Left lung (tissue), 4 donors: ENCODE measurements at regions not wholly inside any gene's neighbourhood (a gene's known extent, or its start where the extent isn't known, plus 50 kb on each side); places are given as distances from the start of the nearest gene placed in this dataset.

Experiments used
- ATAC-seq: fragments of 200-7000 bp; cut with Tn5 transposase; one replicate; pipeline ENCODE4 v1.9.1; 2020; ENCODE audit warnings: moderate library complexity
- DNase-seq, 4 donors: peaks; one replicate each; pipeline ENCODE4 v3.0.0-alpha.2; 2013 to 2020
- H3K27ac ChIP-seq, 2 donors: fragments of 200-600 bp; sonication (generic) in 1 of 2; one replicate each; pipeline versions ENCODE4 v1.5.0 to v1.8.0; 2020 to 2021
- H3K27me3 ChIP-seq, 2 donors: fragments of 200-600 bp; sonication (generic) in 1 of 2; one replicate each; pipeline versions ENCODE4 v1.5.0 to v1.8.0; 2020 to 2021
- H3K36me3 ChIP-seq, 2 donors: fragments of 200-600 bp; sonication (generic) in 1 of 2; one replicate each; pipeline versions ENCODE4 v1.5.0 to v1.8.0; 2020 to 2021
- H3K4me1 ChIP-seq, 2 donors: fragments of 200-600 bp; one replicate each; pipeline ENCODE4 v1.8.0; 2021
- H3K4me3 ChIP-seq, 2 donors: fragments of 200-600 bp; sonication (generic) in 1 of 2; one replicate each; pipeline versions ENCODE4 v1.5.0 to v1.8.0; 2020 to 2021; ENCODE audit warnings: mild to moderate bottlenecking in 1 of 2
- H3K9me3 ChIP-seq, 2 donors: fragments of 200-600 bp; sonication (generic) in 1 of 2; one replicate each; pipeline versions ENCODE4 v1.5.0 to v1.8.0; 2020 to 2021
- intact Hi-C, 2 donors: fragments of 100-400 bp; cut with DNase I; formaldehyde crosslinking; loops; one replicate each; pipeline versions ENCODE4 v1.11.2 to v1.14.2; 2022
- TF ChIP-seq, protein P1 (sequence below), 2 donors: fragments of 200-600 bp; sonication (generic) in 1 of 2; IDR thresholded peaks; one replicate each; pipeline versions ENCODE4 v1.5.0 to v1.8.0; 2021; ENCODE audit warnings: antibody characterized with exemption in 2 of 2
- donor health status: DM: no; HTN: yes; CAD: no.
- donor health status: DM: no; HTN: no; CAD: no.

GRCh38 chr6:74671558-74672025, 534.3 kb downstream of the COL12A1 start:
- TF ChIP-seq, protein P1, sequence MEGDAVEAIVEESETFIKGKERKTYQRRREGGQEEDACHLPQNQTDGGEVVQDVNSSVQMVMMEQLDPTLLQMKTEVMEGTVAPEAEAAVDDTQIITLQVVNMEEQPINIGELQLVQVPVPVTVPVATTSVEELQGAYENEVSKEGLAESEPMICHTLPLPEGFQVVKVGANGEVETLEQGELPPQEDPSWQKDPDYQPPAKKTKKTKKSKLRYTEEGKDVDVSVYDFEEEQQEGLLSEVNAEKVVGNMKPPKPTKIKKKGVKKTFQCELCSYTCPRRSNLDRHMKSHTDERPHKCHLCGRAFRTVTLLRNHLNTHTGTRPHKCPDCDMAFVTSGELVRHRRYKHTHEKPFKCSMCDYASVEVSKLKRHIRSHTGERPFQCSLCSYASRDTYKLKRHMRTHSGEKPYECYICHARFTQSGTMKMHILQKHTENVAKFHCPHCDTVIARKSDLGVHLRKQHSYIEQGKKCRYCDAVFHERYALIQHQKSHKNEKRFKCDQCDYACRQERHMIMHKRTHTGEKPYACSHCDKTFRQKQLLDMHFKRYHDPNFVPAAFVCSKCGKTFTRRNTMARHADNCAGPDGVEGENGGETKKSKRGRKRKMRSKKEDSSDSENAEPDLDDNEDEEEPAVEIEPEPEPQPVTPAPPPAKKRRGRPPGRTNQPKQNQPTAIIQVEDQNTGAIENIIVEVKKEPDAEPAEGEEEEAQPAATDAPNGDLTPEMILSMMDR (IDR thresholded peaks at IDR 0.05), result no peak
- H3K4me3 ChIP-seq, result no peak overlapping the region
- no peaks in the 10 kb centered on the region for H3K9me3 ChIP-seq
- DNase-seq (peak in 3 of 4 donors; percentile 3 to 27 (median 6)), ATAC-seq (no peak)
- no peaks in the 10 kb centered on the region for H3K27me3 ChIP-seq
- no peaks in the 10 kb centered on the region for H3K4me1 ChIP-seq
- intact Hi-C loops, result no loop called here
- H3K27ac ChIP-seq, result no peak overlapping the region
- no peaks in the 10 kb centered on the region for H3K36me3 ChIP-seq

GRCh38 chr6:74658391-74658790, 547.5 kb downstream of the COL12A1 start:
- Histone ChIP-seq H3K4me3 (no peak overlapping the region), H3K4me1 (no peaks in the 10 kb centered on the region), H3K36me3 (no peaks in the 10 kb centered on the region), H3K27ac (no peak overlapping the region), H3K27me3 (no peaks in the 10 kb centered on the region), H3K9me3 (peaks cover 0 to 6% of the 10 kb centered on the region in 2 donors)
- intact Hi-C loops, result no loop called here
- ATAC-seq, result no peak
- DNase-seq, result no peak
- TF ChIP-seq, protein P1 (IDR thresholded peaks at IDR 0.05), result no peak

GRCh38 chr6:74657931-74658330, 547.9 kb downstream of the COL12A1 start:
- ATAC-seq, result no peak
- TF ChIP-seq, protein P1 (IDR thresholded peaks at IDR 0.05), result no peak
- peaks cover 0 to 6% of the 10 kb centered on the region in 2 donors for H3K9me3 ChIP-seq
- no peaks in the 10 kb centered on the region for H3K36me3 ChIP-seq
- DNase-seq, result no peak
- H3K27me3 ChIP-seq, result no peaks in the 10 kb centered on the region
- H3K4me3 ChIP-seq, result no peak overlapping the region
- H3K27ac ChIP-seq, result no peak overlapping the region
- no peaks in the 10 kb centered on the region for H3K4me1 ChIP-seq
- intact Hi-C loops, result no loop called here

GRCh38 chr6:74657011-74657410, 548.8 kb downstream of the COL12A1 start:
- intact Hi-C loops, result no loop called here
- no peak for ATAC-seq
- no peaks in the 10 kb centered on the region for H3K27me3 ChIP-seq
- peaks cover 0 to 6% of the 10 kb centered on the region in 2 donors for H3K9me3 ChIP-seq
- H3K4me1 ChIP-seq, result no peaks in the 10 kb centered on the region
- TF ChIP-seq, protein P1 (IDR thresholded peaks at IDR 0.05), result no peak
- no peak for DNase-seq
- H3K36me3 ChIP-seq, result no peaks in the 10 kb centered on the region
- no peak overlapping the region for H3K4me3 ChIP-seq
- H3K27ac ChIP-seq, result no peak overlapping the region

DNA sequence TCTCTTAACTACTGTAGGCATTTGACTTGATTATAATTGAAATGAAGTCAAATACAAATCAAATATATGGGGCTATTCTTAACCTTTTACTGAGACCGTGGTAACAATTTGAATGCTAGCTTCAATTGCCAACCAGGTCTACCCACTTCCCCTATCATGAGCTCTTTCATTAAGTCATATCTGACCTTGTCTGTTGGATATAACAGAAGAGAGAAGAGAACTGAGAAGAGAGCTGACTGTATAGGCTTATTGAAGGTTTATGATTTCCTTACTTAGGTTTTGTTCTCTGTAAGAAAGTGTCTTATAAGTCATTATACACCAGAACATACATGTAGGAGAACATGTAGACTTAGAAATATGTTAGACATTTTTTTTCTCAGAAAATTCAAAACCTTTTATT, 549.4 kb downstream of the COL12A1 start:
- intact Hi-C loops, result no loop called here
- Histone ChIP-seq H3K27ac (no peak overlapping the region), H3K4me3 (no peak overlapping the region), H3K27me3 (no peaks in the 10 kb centered on the region), H3K4me1 (no peaks in the 10 kb centered on the region), H3K9me3 (peaks cover 0 to 6% of the 10 kb centered on the region in 2 donors), H3K36me3 (no peaks in the 10 kb centered on the region)
- DNase-seq (no peak), ATAC-seq (no peak)
- TF ChIP-seq, protein P1 (IDR thresholded peaks at IDR 0.05), result no peak
